ENCODE measurements at regions not wholly inside any gene's neighbourhood (a gene's known extent, or its start where the extent isn't known, plus 50 kb on each side); places are given as distances from the start of the nearest gene placed in this dataset.
A peak's percentile ranks its signal among the peaks of the same experiment; 100 is the strongest.

DNA sequence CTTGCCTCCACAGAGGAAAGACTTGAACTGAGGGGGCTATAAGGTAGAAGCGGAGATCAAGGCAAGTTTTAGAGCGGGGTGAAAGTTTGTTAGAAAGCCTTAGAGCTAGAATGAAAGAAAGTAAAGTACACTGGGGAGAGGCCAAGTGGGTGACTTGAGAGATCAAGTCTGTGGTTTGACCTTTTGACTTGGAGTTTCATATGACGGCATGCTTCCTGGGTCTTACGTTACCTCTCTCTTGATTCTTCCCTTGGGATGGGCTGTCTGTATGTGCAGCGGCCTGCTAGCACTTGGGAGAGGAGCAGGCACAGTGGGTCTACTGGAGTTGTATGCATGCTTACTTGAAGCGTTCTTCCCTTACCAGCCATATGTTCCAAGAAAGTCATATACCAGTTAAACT is 1768.5 kb downstream of the PCDH9 start (continued):
- TF ChIP-seq E2F1 (CRISPR knock-in tag; IDR thresholded peaks at IDR 0.05) (no peak), ZNF425 (CRISPR knock-in tag; conservative IDR thresholded peaks at IDR 0.05) (no peak), RORB (CRISPR knock-in tag; IDR thresholded peaks at IDR 0.05) (no peak), ARID4B (CRISPR knock-in tag; IDR thresholded peaks at IDR 0.05; ENCODE audit: borderline replicate concordance) (no peak), SMAD4 (CRISPR knock-in tag; IDR thresholded peaks at IDR 0.05) (no peak), ATF3 (CRISPR knock-in tag; conservative IDR thresholded peaks at IDR 0.05) (no peak), NFYB (CRISPR knock-in tag; conservative IDR thresholded peaks at IDR 0.05; ENCODE audit: low read depth) (no peak)
- TF ChIP-seq, protein P1, sequence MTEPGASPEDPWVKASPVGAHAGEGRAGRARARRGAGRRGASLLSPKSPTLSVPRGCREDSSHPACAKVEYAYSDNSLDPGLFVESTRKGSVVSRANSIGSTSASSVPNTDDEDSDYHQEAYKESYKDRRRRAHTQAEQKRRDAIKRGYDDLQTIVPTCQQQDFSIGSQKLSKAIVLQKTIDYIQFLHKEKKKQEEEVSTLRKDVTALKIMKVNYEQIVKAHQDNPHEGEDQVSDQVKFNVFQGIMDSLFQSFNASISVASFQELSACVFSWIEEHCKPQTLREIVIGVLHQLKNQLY (CRISPR knock-in tag; IDR thresholded peaks at IDR 0.05), result no peak
- TF ChIP-seq, protein P2, sequence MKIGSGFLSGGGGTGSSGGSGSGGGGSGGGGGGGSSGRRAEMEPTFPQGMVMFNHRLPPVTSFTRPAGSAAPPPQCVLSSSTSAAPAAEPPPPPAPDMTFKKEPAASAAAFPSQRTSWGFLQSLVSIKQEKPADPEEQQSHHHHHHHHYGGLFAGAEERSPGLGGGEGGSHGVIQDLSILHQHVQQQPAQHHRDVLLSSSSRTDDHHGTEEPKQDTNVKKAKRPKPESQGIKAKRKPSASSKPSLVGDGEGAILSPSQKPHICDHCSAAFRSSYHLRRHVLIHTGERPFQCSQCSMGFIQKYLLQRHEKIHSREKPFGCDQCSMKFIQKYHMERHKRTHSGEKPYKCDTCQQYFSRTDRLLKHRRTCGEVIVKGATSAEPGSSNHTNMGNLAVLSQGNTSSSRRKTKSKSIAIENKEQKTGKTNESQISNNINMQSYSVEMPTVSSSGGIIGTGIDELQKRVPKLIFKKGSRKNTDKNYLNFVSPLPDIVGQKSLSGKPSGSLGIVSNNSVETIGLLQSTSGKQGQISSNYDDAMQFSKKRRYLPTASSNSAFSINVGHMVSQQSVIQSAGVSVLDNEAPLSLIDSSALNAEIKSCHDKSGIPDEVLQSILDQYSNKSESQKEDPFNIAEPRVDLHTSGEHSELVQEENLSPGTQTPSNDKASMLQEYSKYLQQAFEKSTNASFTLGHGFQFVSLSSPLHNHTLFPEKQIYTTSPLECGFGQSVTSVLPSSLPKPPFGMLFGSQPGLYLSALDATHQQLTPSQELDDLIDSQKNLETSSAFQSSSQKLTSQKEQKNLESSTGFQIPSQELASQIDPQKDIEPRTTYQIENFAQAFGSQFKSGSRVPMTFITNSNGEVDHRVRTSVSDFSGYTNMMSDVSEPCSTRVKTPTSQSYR (CRISPR knock-in tag; IDR thresholded peaks at IDR 0.05), result no peak

DNA sequence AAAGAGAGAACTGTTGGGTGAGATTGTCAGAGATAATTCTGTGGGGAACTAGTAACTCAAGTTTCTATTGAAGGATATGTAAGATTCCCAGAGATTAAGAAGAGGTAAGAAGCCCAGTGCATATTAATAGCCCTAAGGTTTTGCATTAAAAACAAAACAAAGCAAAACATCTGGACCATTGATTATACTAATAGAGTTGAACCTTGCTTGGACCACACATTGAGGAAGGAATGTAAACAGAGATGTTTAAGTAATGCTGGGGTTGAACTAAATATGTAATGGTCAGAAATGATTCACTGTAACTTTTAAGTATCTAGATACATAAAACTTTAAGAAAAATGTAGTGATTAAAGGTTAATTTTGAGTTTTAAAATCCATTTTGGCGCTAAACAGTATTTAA is 1770.0 kb downstream of the PCDH9 start:
- Mint-ChIP-seq H3K9me3 (peaks cover 11% of the 10 kb centered on the region), H3K27ac (no peak overlapping the region), H3K27me3 (ENCODE audit: low read depth) (no peaks in the 10 kb centered on the region; the same call in 1 of the 2 replicates), H3K4me3 (peak overlapping the region; percentile 14; the same call in 1 of the 2 replicates), H3K4me1 (peaks cover 28% of the 10 kb centered on the region), H3K36me3 (no peaks in the 10 kb centered on the region)
- no peak for ATAC-seq
- POLR2A ChIA-PET, result no interaction called here
- no peak for DNase-seq (ENCODE audit: low spot score)
- CTCF ChIA-PET, result no interaction called here
- no peak for TF ChIP-seq GTF2I (CRISPR knock-in tag; conservative IDR thresholded peaks at IDR 0.05)
- TF ChIP-seq TEAD1 (CRISPR knock-in tag; IDR thresholded peaks at IDR 0.05), result 0 out of 2 replicates have a peak, but pooled peaks have one; percentile 27
- TF ChIP-seq ZBTB43 (CRISPR knock-in tag; IDR thresholded peaks at IDR 0.05), result no peak
